PC-9 (cell line): ENCODE measurements at regions not wholly inside any gene's neighbourhood (a gene's known extent, or its start where the extent isn't known, plus 50 kb on each side); places are given as distances from the start of the nearest gene placed in this dataset.

Experiments
- EZH2 ChIP-seq: fragments of 200-600 bp; sonication (generic); IDR thresholded peaks from 2 replicates; pipeline ENCODE4 v1.8.0; 2017; ENCODE audit warnings: antibody characterized with exemption, low read depth
- TF ChIP-seq, protein P1 (sequence below): fragments of 200-600 bp; sonication (generic); conservative IDR thresholded peaks from 2 replicates; pipeline ENCODE4 v1.6.1; 2017; ENCODE audit warnings: mixed run types, antibody characterized with exemption, mild to moderate bottlenecking, moderate library complexity

- TF ChIP-seq, protein P1, sequence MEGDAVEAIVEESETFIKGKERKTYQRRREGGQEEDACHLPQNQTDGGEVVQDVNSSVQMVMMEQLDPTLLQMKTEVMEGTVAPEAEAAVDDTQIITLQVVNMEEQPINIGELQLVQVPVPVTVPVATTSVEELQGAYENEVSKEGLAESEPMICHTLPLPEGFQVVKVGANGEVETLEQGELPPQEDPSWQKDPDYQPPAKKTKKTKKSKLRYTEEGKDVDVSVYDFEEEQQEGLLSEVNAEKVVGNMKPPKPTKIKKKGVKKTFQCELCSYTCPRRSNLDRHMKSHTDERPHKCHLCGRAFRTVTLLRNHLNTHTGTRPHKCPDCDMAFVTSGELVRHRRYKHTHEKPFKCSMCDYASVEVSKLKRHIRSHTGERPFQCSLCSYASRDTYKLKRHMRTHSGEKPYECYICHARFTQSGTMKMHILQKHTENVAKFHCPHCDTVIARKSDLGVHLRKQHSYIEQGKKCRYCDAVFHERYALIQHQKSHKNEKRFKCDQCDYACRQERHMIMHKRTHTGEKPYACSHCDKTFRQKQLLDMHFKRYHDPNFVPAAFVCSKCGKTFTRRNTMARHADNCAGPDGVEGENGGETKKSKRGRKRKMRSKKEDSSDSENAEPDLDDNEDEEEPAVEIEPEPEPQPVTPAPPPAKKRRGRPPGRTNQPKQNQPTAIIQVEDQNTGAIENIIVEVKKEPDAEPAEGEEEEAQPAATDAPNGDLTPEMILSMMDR: no peak
- no peak for TF ChIP-seq EZH2
Measured at GRCh38 chr12:66775871-66776270, 97.0 kb upstream of the GRIP1 start.
